K562 (cell line): ENCODE measurements at regions not wholly inside any gene's neighbourhood (a gene's known extent, or its start where the extent isn't known, plus 50 kb on each side); places are given as distances from the start of the nearest gene placed in this dataset.

ENCODE experiments used
- CBFA2T3 ChIP-seq: fragments of 450-650 bp; IDR thresholded peaks from 2 replicates; pipeline ENCODE4 v1.6.1; 2017
- CXXC5 ChIP-seq: fragments of 250-450 bp; sonication (Bioruptor Pico); IDR thresholded peaks from 2 replicates; pipeline ENCODE4 v1.8.0; 2022; ENCODE audit warnings: inconsistent platforms, mild to moderate bottlenecking, moderate library complexity
- HES1 ChIP-seq: fragments of 450-650 bp; IDR thresholded peaks from 2 replicates; pipeline ENCODE4 v1.6.1; 2016; ENCODE audit warnings: low read depth, mild to moderate bottlenecking, moderate library complexity
- RBM22 ChIP-seq: fragments of 200-400 bp; formaldehyde crosslinking; IDR thresholded peaks from 2 replicates; pipeline ENCODE4 v1.6.1; 2018; ENCODE audit warnings: low read length, low read depth; ENCODE audit not compliant: poor library complexity, severe bottlenecking
- RBM34 ChIP-seq: fragments of 200-400 bp; formaldehyde crosslinking; IDR thresholded peaks from 2 replicates; pipeline ENCODE4 v1.6.1; 2018; ENCODE audit warnings: low read length, borderline replicate concordance; ENCODE audit not compliant: insufficient read depth
- SMARCE1 ChIP-seq: fragments of 450-650 bp; IDR thresholded peaks from 2 replicates; pipeline ENCODE4 v1.7.1; 2016; ENCODE audit warnings: mild to moderate bottlenecking
- TAF15 ChIP-seq: fragments of 200-400 bp; formaldehyde crosslinking; IDR thresholded peaks from 2 replicates; pipeline ENCODE4 v1.6.1; 2017; ENCODE audit warnings: mild to moderate bottlenecking, low read depth, low read length, moderate library complexity
- ZBTB8A ChIP-seq: fragments of 450-650 bp; IDR thresholded peaks from 2 replicates; pipeline ENCODE4 v1.6.1; 2018; ENCODE audit warnings: mild to moderate bottlenecking, moderate library complexity; ENCODE audit not compliant: partially characterized antibody
- ZC3H11A ChIP-seq: IDR thresholded peaks from 2 replicates; pipeline ENCODE4 v1.6.1; 2012; ENCODE audit warnings: low read depth, low read length, improper control_type of control experiment
- ZNF263 ChIP-seq: sonication (generic); formaldehyde crosslinking; IDR thresholded peaks from 2 replicates; pipeline ENCODE4 v1.8.0; 2022; ENCODE audit warnings: mild to moderate bottlenecking, missing genetic modification reagents, borderline replicate concordance
- ZNF318 ChIP-seq, 2 experiments: fragments of 450-650 bp; IDR thresholded peaks; 2 replicates each; pipeline ENCODE4 v1.6.1; 2016; ENCODE audit warnings: mild to moderate bottlenecking in 2 of 2, borderline replicate concordance in 1 of 2, low read depth in 1 of 2, moderate library complexity in 1 of 2
- ZNF699 ChIP-seq: fragments of 250-450 bp; sonication (Bioruptor Pico); IDR thresholded peaks from 2 replicates; pipeline ENCODE4 v1.8.0; 2021; ENCODE audit warnings: mild to moderate bottlenecking, moderate library complexity; ENCODE audit not compliant: insufficient replicate concordance
- ZNF785 ChIP-seq: fragments of 250-450 bp; sonication (Bioruptor Pico); IDR thresholded peaks from 2 replicates; pipeline ENCODE4 v1.4.0; 2020; ENCODE audit warnings: mild to moderate bottlenecking
- TF ChIP-seq, protein P1 (sequence below): fragments of 250-450 bp; sonication (Bioruptor Pico); IDR thresholded peaks from 2 replicates; pipeline ENCODE4 v1.8.0; 2022; ENCODE audit warnings: moderate library complexity, mild to moderate bottlenecking, inconsistent platforms
- TF ChIP-seq, protein P2 (sequence below): sonication (generic); formaldehyde crosslinking; IDR thresholded peaks from 2 replicates; pipeline ENCODE4 v1.8.1; 2022; ENCODE audit warnings: missing genetic modification reagents

GRCh38 chr6:148144917-148145521 lies 197.6 kb upstream of the SASH1 start (continued):
- TF ChIP-seq ZNF699 (CRISPR knock-in tag) (no peak), ZNF318 (IDR thresholded peaks at IDR 0.05; ENCODE audit: borderline replicate concordance in 1 of 2, low read depth in 1 of 2) (no peak), CBFA2T3 (no peak), SMARCE1 (no peak), ZNF785 (no peak), ZBTB8A (no peak), RBM34 (no peak), RBM22 (no peak), ZNF263 (CRISPR knock-in tag) (no peak), ZC3H11A (no peak), TAF15 (no peak), HES1 (no peak), CXXC5 (CRISPR knock-in tag) (0 out of 2 replicates have a peak, but pooled peaks have one; percentile 21)
- TF ChIP-seq, protein P1, sequence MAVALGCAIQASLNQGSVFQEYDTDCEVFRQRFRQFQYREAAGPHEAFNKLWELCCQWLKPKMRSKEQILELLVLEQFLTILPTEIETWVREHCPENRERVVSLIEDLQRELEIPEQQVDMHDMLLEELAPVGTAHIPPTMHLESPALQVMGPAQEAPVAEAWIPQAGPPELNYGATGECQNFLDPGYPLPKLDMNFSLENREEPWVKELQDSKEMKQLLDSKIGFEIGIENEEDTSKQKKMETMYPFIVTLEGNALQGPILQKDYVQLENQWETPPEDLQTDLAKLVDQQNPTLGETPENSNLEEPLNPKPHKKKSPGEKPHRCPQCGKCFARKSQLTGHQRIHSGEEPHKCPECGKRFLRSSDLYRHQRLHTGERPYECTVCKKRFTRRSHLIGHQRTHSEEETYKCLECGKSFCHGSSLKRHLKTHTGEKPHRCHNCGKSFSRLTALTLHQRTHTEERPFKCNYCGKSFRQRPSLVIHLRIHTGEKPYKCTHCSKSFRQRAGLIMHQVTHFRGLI (CRISPR knock-in tag), result no peak
- TF ChIP-seq, protein P2, sequence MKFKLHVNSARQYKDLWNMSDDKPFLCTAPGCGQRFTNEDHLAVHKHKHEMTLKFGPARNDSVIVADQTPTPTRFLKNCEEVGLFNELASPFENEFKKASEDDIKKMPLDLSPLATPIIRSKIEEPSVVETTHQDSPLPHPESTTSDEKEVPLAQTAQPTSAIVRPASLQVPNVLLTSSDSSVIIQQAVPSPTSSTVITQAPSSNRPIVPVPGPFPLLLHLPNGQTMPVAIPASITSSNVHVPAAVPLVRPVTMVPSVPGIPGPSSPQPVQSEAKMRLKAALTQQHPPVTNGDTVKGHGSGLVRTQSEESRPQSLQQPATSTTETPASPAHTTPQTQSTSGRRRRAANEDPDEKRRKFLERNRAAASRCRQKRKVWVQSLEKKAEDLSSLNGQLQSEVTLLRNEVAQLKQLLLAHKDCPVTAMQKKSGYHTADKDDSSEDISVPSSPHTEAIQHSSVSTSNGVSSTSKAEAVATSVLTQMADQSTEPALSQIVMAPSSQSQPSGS (CRISPR knock-in tag), result no peak
